Esophagus muscularis mucosa (tissue), 4 donors: ENCODE measurements at regions not wholly inside any gene's neighbourhood (a gene's known extent, or its start where the extent isn't known, plus 50 kb on each side); places are given as distances from the start of the nearest gene placed in this dataset.

ENCODE experiments used
- DNase-seq: peaks from one replicate; pipeline ENCODE4 v3.0.0-alpha.2; 2017; ENCODE audit errors: extremely low spot score
- H3K27ac ChIP-seq, 4 donors: fragments of 200-600 bp; sonication (generic); replicated peaks in 1 of 4; 1 replicate in 3 of 4; 2 replicates in 1 of 4; pipeline ENCODE4 v1.5.1; 2016 to 2019; ENCODE audit warnings: mild to moderate bottlenecking in 1 of 4
- H3K27me3 ChIP-seq, 4 donors: fragments of 200-600 bp; sonication (generic); one replicate each; pipeline versions ENCODE4 v1.5.1 to v1.6.0; 2016 to 2019
- H3K36me3 ChIP-seq, 4 donors: fragments of 200-600 bp; sonication (generic); one replicate each; pipeline ENCODE4 v1.5.1; 2016 to 2019
- H3K4me1 ChIP-seq, 4 donors: fragments of 200-600 bp; sonication (generic); one replicate each; pipeline ENCODE4 v1.5.1; 2016 to 2019
- H3K4me3 ChIP-seq, 4 donors: fragments of 200-600 bp; sonication (generic); 1 replicate in 2 of 4; 2 replicates in 2 of 4; pipeline ENCODE4 v1.5.1; 2016 to 2019; ENCODE audit warnings: mild to moderate bottlenecking in 4 of 4, moderate library complexity in 1 of 4
- H3K9me3 ChIP-seq, 4 donors: fragments of 200-600 bp; sonication (generic); 1 replicate in 3 of 4; 2 replicates in 1 of 4; pipeline ENCODE4 v1.5.1; 2016 to 2019
- EP300 ChIP-seq: sonication (generic); formaldehyde crosslinking; IDR thresholded peaks from one replicate; pipeline ENCODE4 v1.6.1; 2017; ENCODE audit warnings: antibody characterized with exemption
- POLR2A ChIP-seq: fragments of 450-650 bp; IDR thresholded peaks from one replicate; pipeline ENCODE4 v1.6.1; 2017; ENCODE audit warnings: antibody characterized with exemption, moderate library complexity, mild to moderate bottlenecking, low read depth
- POLR2AphosphoS5 ChIP-seq, 2 donors: sonication (generic); formaldehyde crosslinking; IDR thresholded peaks; one replicate each; pipeline ENCODE4 v1.6.1; 2017; ENCODE audit warnings: antibody characterized with exemption in 2 of 2
- WGBS: methylation state at CpG from one replicate; pipeline ENCODE4 v1.1.5; 2018; 5-methylcytosine and 5-hydroxymethylcytosine counted together
- intact Hi-C: fragments of 100-400 bp; cut with DNase I; formaldehyde crosslinking; loops from one replicate; pipeline ENCODE4 v1.15.1; 2023
- TF ChIP-seq, protein P1 (sequence below), 3 experiments: fragments of 200-600 bp in 2 of 3; fragments of 450-650 bp in 1 of 3; sonication (generic) in 2 of 3; IDR thresholded peaks; one replicate each; pipeline ENCODE4 v1.5.1; 2017 to 2019; ENCODE audit warnings: antibody characterized with exemption in 3 of 3, mild to moderate bottlenecking in 2 of 3, moderate library complexity in 1 of 3

DNA sequence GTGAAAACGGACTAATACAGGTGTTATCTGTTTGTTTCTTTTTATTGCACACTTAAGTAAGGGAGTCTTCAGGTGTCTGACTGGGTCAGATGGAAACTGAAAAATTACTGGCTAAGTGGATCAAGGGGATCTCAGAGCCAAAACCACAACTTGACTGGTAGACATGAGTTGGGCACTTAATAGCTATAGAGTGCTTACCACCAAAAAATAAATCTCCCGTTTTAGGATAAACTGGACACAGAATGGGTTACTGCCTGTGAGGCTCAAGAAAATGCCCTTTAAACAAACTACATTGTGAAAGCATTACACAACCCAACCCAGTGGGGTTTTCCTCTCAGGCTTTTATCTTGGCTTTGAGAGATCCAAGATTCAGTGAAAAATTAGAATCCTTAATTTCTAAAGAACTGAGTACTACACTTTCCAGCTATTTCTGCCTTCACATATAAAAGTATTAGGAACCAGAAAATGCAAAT, 134.0 kb upstream of the LYPLAL1 start:
- DNase-seq = no peak
- Histone ChIP-seq H3K27me3 (no peaks in the 10 kb centered on the region), H3K4me1 (no peaks in the 10 kb centered on the region), H3K27ac (no peak overlapping the region), H3K36me3 (no peaks in the 10 kb centered on the region), H3K9me3 (no peaks in the 10 kb centered on the region), H3K4me3 (no peak overlapping the region)
- TF ChIP-seq EP300 (no peak), POLR2AphosphoS5 (IDR thresholded peaks at IDR 0.05) (no peak), POLR2A (no peak)
- TF ChIP-seq, protein P1, sequence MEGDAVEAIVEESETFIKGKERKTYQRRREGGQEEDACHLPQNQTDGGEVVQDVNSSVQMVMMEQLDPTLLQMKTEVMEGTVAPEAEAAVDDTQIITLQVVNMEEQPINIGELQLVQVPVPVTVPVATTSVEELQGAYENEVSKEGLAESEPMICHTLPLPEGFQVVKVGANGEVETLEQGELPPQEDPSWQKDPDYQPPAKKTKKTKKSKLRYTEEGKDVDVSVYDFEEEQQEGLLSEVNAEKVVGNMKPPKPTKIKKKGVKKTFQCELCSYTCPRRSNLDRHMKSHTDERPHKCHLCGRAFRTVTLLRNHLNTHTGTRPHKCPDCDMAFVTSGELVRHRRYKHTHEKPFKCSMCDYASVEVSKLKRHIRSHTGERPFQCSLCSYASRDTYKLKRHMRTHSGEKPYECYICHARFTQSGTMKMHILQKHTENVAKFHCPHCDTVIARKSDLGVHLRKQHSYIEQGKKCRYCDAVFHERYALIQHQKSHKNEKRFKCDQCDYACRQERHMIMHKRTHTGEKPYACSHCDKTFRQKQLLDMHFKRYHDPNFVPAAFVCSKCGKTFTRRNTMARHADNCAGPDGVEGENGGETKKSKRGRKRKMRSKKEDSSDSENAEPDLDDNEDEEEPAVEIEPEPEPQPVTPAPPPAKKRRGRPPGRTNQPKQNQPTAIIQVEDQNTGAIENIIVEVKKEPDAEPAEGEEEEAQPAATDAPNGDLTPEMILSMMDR (IDR thresholded peaks at IDR 0.05) = no peak
- 95% methylated on average over 2 of the region's 2 CpGs for WGBS
- intact Hi-C loops = no loop called here

DNA sequence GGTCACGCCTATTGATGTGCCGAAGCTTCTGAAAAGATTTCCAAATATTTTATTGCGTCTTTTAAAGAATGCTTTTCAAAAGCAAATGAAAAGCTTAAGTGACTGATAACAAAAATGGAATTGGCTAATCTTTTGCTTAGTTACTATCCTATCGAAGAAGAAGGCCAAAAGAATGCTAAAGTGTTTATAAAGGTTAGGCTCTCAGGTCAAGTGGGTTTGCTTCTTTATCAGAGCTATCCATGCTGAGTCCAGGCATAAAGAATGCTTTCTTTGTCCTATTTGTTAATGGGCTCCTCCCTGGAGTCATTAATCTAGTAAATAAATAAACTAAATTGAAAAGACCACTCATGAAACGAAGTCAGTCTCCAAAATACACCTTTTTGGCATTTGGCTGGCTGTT, 133.4 kb upstream of the LYPLAL1 start:
- H3K4me1 ChIP-seq = no peaks in the 10 kb centered on the region
- no peaks in the 10 kb centered on the region for H3K9me3 ChIP-seq
- no peak overlapping the region for H3K4me3 ChIP-seq
- TF ChIP-seq, protein P1 (IDR thresholded peaks at IDR 0.05) = no peak
- TF ChIP-seq POLR2AphosphoS5 (IDR thresholded peaks at IDR 0.05) (no peak), EP300 (no peak), POLR2A (no peak)
- DNase-seq = no peak
- no peaks in the 10 kb centered on the region for H3K27me3 ChIP-seq
- 92% methylated on average over 5 of the region's 5 CpGs for WGBS
- intact Hi-C loops = no loop called here
- no peaks in the 10 kb centered on the region for H3K36me3 ChIP-seq
- H3K27ac ChIP-seq = no peak overlapping the region

DNA sequence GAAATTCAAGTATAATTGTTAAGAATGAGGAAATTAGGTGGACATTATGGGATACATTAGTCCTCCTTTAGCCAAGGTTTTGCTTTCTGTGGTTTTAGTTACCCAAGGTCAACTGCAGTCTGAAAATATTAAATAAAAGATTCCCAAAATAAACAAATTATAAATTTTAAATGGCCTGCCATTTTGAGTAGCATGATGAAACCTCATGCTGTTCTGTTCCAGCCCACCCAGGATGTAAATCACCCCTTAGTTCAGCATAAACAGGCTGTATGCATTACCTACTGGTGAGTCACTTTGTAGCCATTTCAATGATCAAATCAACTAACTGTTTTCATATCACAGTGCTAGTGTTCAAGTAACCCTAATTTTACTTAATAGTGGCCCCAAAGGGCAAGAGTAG, 132.5 kb upstream of the LYPLAL1 start:
- no peaks in the 10 kb centered on the region for H3K9me3 ChIP-seq
- no peak overlapping the region for H3K27ac ChIP-seq
- H3K27me3 ChIP-seq = no peaks in the 10 kb centered on the region
- no peak for DNase-seq
- no peaks in the 10 kb centered on the region for H3K4me1 ChIP-seq
- no peaks in the 10 kb centered on the region for H3K36me3 ChIP-seq
- TF ChIP-seq EP300 (no peak), POLR2AphosphoS5 (IDR thresholded peaks at IDR 0.05) (no peak), POLR2A (no peak)
- TF ChIP-seq, protein P1 (IDR thresholded peaks at IDR 0.05) = no peak
- H3K4me3 ChIP-seq = no peak overlapping the region
- intact Hi-C loops = no loop called here

DNA sequence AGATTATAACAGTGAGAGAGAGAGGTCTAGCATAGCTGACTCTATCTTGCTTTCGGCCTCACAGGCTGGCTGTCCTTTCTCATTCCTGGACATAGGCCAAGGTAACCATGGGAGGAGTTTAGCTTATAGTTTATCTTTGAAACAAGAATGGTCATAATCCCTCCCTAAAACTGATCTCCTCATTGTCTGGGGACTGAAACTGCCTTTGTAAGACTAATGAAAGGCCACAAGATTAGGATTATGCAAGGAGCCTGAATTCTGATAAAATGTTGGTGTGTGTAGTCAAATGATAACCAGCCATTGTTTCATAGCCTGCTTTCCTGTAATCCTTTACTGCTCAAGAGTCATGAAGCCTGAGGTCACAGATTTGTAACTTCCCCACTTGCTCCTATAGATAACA, 131.9 kb upstream of the LYPLAL1 start:
- H3K27ac ChIP-seq = no peak overlapping the region
- no peaks in the 10 kb centered on the region for H3K4me1 ChIP-seq
- no peak for DNase-seq
- no peaks in the 10 kb centered on the region for H3K36me3 ChIP-seq
- no peaks in the 10 kb centered on the region for H3K27me3 ChIP-seq
- no peaks in the 10 kb centered on the region for H3K9me3 ChIP-seq
- intact Hi-C loops = no loop called here
- H3K4me3 ChIP-seq = no peak overlapping the region
- 0% methylated on average over 1 of the region's 1 CpG for WGBS
- no peak for TF ChIP-seq POLR2AphosphoS5 (IDR thresholded peaks at IDR 0.05)
- TF ChIP-seq, protein P1 (IDR thresholded peaks at IDR 0.05) = no peak

DNA sequence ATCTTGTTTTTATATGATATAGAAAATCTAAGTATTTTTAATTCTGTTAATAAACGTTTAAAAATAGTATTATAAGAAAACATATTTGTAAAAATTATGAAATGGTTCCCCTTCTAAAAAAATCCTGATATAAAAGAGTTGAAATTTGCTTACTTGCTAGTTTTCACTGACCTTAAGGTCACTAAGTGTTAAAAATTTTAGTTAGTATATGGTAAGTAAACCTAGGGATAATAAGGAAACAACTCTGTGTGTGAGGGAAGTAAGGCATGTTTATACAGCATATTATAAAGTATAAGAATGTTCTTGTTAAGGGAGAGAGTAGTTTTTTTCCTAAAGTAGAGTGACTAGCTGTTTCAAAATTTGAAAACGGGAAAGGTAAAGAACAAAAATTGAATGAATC, 130.9 kb upstream of the LYPLAL1 start:
- DNase-seq = no peak
- intact Hi-C loops = no loop called here
- no peak overlapping the region for H3K4me3 ChIP-seq
- no peak overlapping the region for H3K27ac ChIP-seq
- no peaks in the 10 kb centered on the region for H3K27me3 ChIP-seq
- no peaks in the 10 kb centered on the region for H3K4me1 ChIP-seq
- TF ChIP-seq POLR2AphosphoS5 (IDR thresholded peaks at IDR 0.05) = no peak
- TF ChIP-seq EP300 = no peak
- TF ChIP-seq, protein P1 (IDR thresholded peaks at IDR 0.05) = no peak
- TF ChIP-seq POLR2A = no peak
- no peaks in the 10 kb centered on the region for H3K36me3 ChIP-seq
- H3K9me3 ChIP-seq = no peaks in the 10 kb centered on the region
- 47% methylated on average over 2 of the region's 2 CpGs for WGBS
